Gastrocnemius medialis (tissue), 4 donors: ENCODE measurements at regions not wholly inside any gene's neighbourhood (a gene's known extent, or its start where the extent isn't known, plus 50 kb on each side); places are given as distances from the start of the nearest gene placed in this dataset.

Experiments
- ATAC-seq, 2 donors: fragments of 150-250 bp; one replicate each; pipeline ENCODE4 v1.9.1; 2016
- DNase-seq, 2 donors: peaks; one replicate each; pipeline ENCODE4 v3.0.0-alpha.2; 2019
- H3K27ac ChIP-seq, 4 donors: fragments of 200-600 bp; sonication (generic); 1 replicate in 1 of 4; 2 replicates in 3 of 4; pipeline ENCODE4 v1.5.1; 2016 to 2018; ENCODE audit warnings: mild to moderate bottlenecking in 2 of 4, moderate library complexity in 1 of 4
- H3K27me3 ChIP-seq, 3 donors: fragments of 200-600 bp; sonication (generic) in 2 of 3; 1 replicate in 1 of 3; 2 replicates in 2 of 3; pipeline versions ENCODE4 v1.5.1 to v1.6.0; 2016 to 2019; ENCODE audit warnings: mild to moderate bottlenecking in 1 of 3, moderate library complexity in 1 of 3
- H3K36me3 ChIP-seq, 2 donors: fragments of 200-600 bp; sonication (generic) in 1 of 2; one replicate each; pipeline ENCODE4 v1.5.1; 2017 to 2018
- H3K4me1 ChIP-seq, 2 donors: fragments of 200-600 bp; sonication (generic) in 1 of 2; one replicate each; pipeline ENCODE4 v1.5.1; 2016 to 2017; ENCODE audit warnings: mild to moderate bottlenecking in 2 of 2
- H3K4me3 ChIP-seq, 4 donors: fragments of 200-600 bp; sonication (generic) in 3 of 4; 1 replicate in 1 of 4; 2 replicates in 3 of 4; pipeline ENCODE4 v1.5.1; 2016 to 2019; ENCODE audit warnings: mild to moderate bottlenecking in 2 of 4
- H3K9me3 ChIP-seq, 3 donors: fragments of 200-600 bp; sonication (generic) in 2 of 3; 1 replicate in 1 of 3; 2 replicates in 2 of 3; pipeline ENCODE4 v1.5.1; 2016 to 2019
- CTCF ChIP-seq, 5 experiments: fragments of 450-650 bp in 3 of 5; fragments of 200-600 bp in 2 of 5; sonication (generic) in 2 of 5; IDR thresholded peaks in 4 of 5; conservative IDR thresholded peaks in 1 of 5; 1 replicate in 4 of 5; 2 replicates in 1 of 5; pipeline ENCODE4 v1.5.1; 2016 to 2019; ENCODE audit warnings: antibody characterized with exemption in 5 of 5, mild to moderate bottlenecking in 3 of 5, moderate library complexity in 3 of 5
- POLR2A ChIP-seq, 2 donors: fragments of 450-650 bp; IDR thresholded peaks; one replicate each; pipeline ENCODE4 v1.6.1; 2017; ENCODE audit warnings: antibody characterized with exemption in 2 of 2, mild to moderate bottlenecking in 2 of 2, moderate library complexity in 2 of 2
- in situ Hi-C, 4 donors: fragments of 200-750 bp; cut with MboI; loops; one replicate each; pipeline versions ENCODE4 v1.15.0 to v1.8.0; 2017; ENCODE audit warnings: low sequenced_read_pairs in 4 of 4
- intact Hi-C: fragments of 100-400 bp; cut with DNase I; formaldehyde crosslinking; loops from one replicate; pipeline ENCODE4 v1.15.1; 2023; ENCODE audit warnings: low total_unique reads

GRCh38 chr2:217610401-217610814 lies 392.4 kb downstream of the TNS1 start:
- no peaks in the 10 kb centered on the region for H3K27me3 ChIP-seq
- no peaks in the 10 kb centered on the region for H3K36me3 ChIP-seq
- H3K27ac ChIP-seq = no peak overlapping the region
- DNase-seq (no peak), ATAC-seq (no peak)
- intact Hi-C loops (no loop called here), in situ Hi-C loops (no loop called here)
- no peaks in the 10 kb centered on the region for H3K9me3 ChIP-seq
- no peak overlapping the region for H3K4me3 ChIP-seq
- no peak for TF ChIP-seq POLR2A (IDR thresholded peaks at IDR 0.05)
- TF ChIP-seq CTCF (IDR thresholded peaks at IDR 0.05 in 4 of 5, conservative IDR thresholded peaks at IDR 0.05 in 1 of 5) = no peak
- H3K4me1 ChIP-seq = peaks cover 3 to 5% of the 10 kb centered on the region in 2 donors

GRCh38 chr2:217609952-217610351 lies 392.8 kb downstream of the TNS1 start:
- Histone ChIP-seq H3K27ac (no peak overlapping the region), H3K4me1 (peaks cover 8 to 9% of the 10 kb centered on the region in 2 donors), H3K4me3 (no peak overlapping the region), H3K27me3 (no peaks in the 10 kb centered on the region), H3K36me3 (no peaks in the 10 kb centered on the region), H3K9me3 (no peaks in the 10 kb centered on the region)
- intact Hi-C loops (no loop called here), in situ Hi-C loops (no loop called here)
- ATAC-seq (no peak), DNase-seq (no peak)
- no peak for TF ChIP-seq POLR2A (IDR thresholded peaks at IDR 0.05)

DNA sequence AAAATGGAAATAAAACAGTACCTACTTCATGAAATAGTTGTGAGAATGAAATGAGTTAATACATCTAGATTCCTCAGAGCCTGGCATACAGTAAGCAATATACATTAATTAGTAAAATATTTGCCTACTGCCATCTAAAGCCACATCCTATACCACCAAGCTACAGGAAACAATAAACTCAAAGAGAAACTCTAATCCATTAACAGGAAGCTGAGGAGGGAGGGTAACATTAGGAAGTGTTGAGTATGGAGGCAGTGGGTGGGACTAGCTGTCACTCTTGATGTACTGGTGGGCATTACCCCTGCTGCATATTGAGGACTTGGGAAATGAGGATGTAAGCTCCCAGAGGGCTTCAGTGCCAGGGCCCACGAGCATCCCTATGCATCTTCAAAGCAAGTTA lies 396.5 kb downstream of the TNS1 start:
- no peak for DNase-seq

DNA sequence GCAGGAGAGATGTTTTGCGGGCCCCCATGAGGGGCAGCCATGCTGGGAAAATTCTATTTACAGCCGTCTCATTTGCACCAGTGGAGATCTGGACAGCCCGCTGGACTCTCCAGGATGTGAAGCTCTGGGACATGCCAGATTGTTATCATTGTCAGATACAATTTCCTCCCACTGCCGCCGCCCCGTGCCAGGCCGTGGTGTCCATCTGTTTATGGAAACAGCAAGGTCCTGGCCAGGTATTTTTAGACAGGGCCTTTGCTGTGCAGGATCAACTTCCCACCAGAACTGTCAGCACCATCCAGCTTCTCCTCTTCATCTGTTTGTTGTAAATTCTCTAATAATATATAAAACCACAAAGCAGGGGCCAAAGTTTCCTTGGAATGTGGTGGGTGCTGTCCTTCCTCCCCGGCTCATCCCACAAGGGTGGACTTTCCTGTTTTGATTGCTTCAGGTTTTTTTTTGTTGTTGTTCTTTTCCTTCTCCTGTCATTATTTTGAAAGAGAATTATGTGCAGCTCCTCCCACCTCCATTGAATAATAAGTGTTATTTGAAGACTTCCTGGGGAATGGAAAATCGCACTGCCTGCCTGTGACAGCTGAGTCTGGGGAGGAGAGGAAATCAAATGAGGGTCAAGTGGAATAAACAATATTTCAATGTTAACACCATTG lies 398.1 kb downstream of the TNS1 start:
- no peak for TF ChIP-seq POLR2A (IDR thresholded peaks at IDR 0.05)
- no peak for TF ChIP-seq CTCF (IDR thresholded peaks at IDR 0.05 in 4 of 5, conservative IDR thresholded peaks at IDR 0.05 in 1 of 5)
- H3K4me3 ChIP-seq = no peak overlapping the region
- no peaks in the 10 kb centered on the region for H3K9me3 ChIP-seq
- in situ Hi-C loops = no loop called here
- peaks cover 15 to 17% of the 10 kb centered on the region in 2 donors for H3K4me1 ChIP-seq
- no peaks in the 10 kb centered on the region for H3K27me3 ChIP-seq
- peak overlapping the region; percentile 39 to 60 (median 53) for H3K27ac ChIP-seq
- intact Hi-C loops = no loop called here
- peak; percentile 37 to 59 for DNase-seq
- peak; percentile 82 to 83 for ATAC-seq
- no peaks in the 10 kb centered on the region for H3K36me3 ChIP-seq

More for the DNA sequence above, 396.5 kb downstream of the TNS1 start:
- Histone ChIP-seq H3K36me3 (no peaks in the 10 kb centered on the region), H3K27ac (no peak overlapping the region), H3K9me3 (no peaks in the 10 kb centered on the region), H3K4me3 (no peak overlapping the region), H3K4me1 (peaks cover 15 to 17% of the 10 kb centered on the region in 2 donors), H3K27me3 (no peaks in the 10 kb centered on the region)
- no peak for TF ChIP-seq CTCF (IDR thresholded peaks at IDR 0.05 in 4 of 5, conservative IDR thresholded peaks at IDR 0.05 in 1 of 5)
- no peak for TF ChIP-seq POLR2A (IDR thresholded peaks at IDR 0.05)
- in situ Hi-C loops = no loop called here
- no peak for ATAC-seq
- intact Hi-C loops = no loop called here

DNA sequence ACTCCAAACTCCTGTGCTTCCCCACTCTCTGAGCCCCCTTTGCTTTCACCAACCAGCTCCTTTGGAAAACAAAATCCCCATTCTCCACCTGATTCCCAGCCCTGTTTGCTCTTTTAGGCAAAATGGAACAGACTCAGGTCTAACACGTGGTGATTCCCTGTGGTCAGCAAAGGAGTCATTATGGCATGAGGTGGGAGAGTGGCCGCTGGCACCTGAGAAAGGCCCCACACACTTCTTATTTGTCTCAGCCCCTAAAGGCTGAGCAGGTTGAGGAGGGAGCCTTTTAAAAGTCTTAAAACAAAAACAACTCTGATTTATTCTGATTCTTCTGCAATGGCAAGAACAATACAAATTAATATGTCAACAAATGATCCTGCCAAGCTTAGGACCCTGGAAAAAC lies 401.2 kb downstream of the TNS1 start:
- H3K9me3 ChIP-seq = no peaks in the 10 kb centered on the region
- DNase-seq = no peak
- peaks cover 15 to 17% of the 10 kb centered on the region in 2 donors for H3K4me1 ChIP-seq
- no peaks in the 10 kb centered on the region for H3K36me3 ChIP-seq
- H3K27me3 ChIP-seq = no peaks in the 10 kb centered on the region
- TF ChIP-seq POLR2A (IDR thresholded peaks at IDR 0.05) (no peak), CTCF (IDR thresholded peaks at IDR 0.05 in 4 of 5, conservative IDR thresholded peaks at IDR 0.05 in 1 of 5) (no peak)
- ATAC-seq = no peak
- H3K27ac ChIP-seq = no peak overlapping the region
- no peak overlapping the region for H3K4me3 ChIP-seq
- in situ Hi-C loops (no loop called here), intact Hi-C loops (no loop called here)
